NCI-H1092 treated with DMSO at 0.1 percent for 48 hours (cell line): ENCODE measurements at regions not wholly inside any gene's neighbourhood (a gene's known extent, or its start where the extent isn't known, plus 50 kb on each side); places are given as distances from the start of the nearest gene placed in this dataset.
"Not testable (repeated sequence)": the region's sequence is repeated elsewhere in the genome, so short reads cannot be mapped to it uniquely, and the experiment has no call there.

Experiments
- DNase-seq: peaks from one replicate; lab custom pipeline; 2025; lab: John Stamatoyannopoulos, UW

DNA sequence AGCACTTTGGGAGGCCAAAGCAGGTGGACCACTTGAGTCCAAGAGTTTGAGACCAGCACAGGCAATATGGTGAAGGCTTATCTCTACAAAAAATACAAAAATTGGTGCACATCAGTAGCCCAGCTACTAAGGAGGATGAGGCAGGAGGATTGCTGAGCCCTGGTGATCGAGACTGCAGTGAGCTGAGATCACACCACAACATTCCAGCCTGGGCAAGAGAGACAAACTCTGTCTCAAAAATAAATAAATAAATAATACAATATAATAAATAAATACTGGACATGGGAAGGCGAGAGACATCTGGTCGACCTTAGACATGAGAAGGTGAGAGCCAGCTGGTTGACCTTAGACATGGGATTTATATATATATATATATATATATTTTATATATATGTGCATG, 119.8 kb upstream of the SLC38A4 start:
- no peak for DNase-seq

DNA sequence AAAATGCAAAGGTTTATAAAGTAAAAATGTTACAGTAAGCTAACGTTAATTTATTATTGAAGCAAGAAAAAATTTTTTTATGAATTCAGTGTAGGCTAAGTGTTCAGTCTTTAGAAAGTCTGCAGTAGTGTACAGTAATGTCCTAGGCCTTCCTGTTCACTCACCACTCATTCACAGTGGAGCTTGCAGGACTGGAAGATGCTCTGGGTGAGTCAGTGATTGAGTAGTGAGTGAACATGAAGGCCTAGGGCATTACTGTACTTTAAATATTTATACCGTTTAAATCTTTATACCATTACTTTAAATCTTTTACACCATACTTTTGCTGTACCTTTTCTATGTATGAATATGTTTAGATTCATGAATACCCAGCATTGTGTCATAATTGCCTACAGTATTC, 120.3 kb upstream of the SLC38A4 start:
- DNase-seq: no peak

DNA sequence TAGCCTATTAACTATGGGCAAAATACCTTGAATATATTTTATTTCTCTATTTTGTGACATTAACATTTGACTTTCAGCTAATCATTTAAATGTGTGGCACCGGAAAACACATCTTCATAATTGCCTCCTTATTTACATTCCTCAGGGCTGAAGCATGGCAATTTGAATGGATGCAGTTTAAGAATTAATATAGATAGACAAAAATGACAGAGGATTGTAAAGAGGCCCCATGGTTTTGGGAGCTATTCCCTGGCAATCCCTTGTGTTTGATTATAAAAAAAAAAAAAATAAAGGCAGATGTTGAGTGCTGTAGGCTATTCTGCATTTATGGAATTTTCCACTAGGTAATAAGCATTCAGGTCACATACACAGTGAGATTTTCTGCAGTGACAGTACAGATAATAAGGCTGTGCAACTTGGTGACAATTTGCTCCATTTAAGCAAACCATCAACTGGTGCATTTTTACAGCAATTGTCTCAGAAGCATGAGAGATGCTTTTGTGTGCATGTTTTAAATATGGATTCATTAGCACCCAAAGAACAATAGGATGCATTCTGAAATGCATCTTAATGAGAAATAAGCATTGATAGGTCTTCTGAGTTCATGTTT, 123.2 kb upstream of the SLC38A4 start:
- DNase-seq: no peak

DNA sequence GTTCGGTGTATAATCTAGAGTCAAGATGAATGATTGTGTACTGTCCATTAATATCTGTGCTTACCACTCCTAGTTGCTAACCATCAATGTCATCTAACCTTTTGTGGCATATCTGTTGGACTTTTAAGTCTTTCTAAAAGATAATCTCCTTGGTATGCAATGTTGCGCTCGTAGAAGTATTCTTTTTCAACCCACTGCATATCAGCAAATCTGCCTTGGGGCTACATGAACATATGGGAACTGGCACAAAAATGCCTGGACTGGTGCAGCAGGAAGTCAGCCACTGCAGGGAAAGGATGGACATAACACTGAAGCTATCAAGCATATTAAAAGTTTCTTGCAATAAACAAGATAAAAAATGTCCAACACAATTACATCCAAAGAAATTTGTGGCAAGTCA, 124.3 kb upstream of the SLC38A4 start:
- no peak for DNase-seq

DNA sequence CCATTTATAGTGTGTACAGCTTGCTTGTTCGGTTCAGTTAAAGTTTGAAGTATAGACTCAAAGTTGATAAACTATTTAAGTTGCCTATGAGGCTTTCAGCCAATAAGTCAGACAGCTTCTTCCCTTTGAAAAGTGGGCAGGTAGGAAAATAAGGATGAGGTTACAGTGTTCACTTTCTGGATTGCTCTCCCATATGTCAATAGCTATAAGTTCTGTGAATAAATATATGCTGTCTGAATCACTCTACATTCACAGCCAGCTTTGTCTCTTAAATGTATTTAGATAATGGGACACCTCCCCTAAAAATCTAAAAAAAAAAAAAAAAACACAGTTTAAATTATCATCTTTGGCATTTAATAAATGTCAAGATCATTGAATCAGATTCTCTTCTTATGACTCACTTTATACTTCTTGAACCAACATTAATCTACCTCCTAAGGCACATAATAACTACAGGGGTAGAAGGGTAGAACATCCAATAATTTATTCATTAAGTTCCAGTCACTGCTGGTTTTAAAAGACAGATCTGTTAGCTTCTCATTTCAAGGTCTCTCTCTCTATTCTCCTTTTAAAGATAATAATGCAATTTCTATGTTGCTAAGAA, 126.4 kb upstream of the PCED1B start:
- no peak for DNase-seq

DNA sequence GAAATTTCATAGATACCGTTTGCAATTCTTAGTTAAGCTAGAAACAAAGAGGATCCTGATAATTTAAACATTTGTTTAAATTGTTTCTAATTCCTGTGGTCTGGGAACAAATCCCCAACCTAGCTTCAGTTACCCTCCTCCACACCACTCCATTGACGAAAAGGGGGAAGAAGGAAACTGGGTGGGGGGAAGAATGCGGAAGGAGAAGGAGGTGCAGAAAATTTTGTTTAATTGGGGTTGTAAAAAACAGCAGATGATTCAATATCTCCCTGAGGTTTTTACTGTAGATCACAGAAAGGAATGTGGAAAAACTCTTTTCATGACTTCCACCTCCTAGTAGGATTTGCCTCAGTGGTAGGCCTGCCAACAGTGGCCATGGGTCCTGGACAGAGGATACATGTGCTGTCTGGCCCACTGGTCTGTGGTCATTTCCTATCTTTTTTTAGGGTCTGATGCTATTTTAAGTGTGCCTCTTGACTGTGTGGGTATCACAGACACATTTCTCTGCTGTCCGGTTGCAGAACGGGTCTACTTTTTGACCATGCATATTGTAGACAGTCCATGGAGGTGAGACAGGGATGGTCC, 122.9 kb upstream of the PCED1B start:
- no peak for DNase-seq

DNA sequence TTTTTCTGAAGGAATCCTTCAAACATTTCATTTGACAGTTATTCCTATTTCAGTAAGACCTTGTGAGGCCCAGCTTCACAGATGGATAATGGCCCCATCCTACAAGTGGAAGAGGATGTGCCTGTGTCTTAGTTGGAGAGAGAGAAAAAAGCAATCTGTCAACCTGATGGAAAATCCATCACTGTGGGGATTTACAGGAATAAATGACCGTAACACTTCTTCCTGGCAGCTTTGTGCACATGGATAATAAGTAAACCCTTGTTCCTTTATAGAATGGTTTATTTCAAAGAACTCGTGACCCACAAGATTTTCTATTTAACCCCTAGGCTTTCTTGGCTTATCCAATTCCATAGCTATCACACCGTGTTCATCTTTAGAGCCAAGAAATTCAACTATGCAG, 121.4 kb upstream of the PCED1B start:
- no peak for DNase-seq

DNA sequence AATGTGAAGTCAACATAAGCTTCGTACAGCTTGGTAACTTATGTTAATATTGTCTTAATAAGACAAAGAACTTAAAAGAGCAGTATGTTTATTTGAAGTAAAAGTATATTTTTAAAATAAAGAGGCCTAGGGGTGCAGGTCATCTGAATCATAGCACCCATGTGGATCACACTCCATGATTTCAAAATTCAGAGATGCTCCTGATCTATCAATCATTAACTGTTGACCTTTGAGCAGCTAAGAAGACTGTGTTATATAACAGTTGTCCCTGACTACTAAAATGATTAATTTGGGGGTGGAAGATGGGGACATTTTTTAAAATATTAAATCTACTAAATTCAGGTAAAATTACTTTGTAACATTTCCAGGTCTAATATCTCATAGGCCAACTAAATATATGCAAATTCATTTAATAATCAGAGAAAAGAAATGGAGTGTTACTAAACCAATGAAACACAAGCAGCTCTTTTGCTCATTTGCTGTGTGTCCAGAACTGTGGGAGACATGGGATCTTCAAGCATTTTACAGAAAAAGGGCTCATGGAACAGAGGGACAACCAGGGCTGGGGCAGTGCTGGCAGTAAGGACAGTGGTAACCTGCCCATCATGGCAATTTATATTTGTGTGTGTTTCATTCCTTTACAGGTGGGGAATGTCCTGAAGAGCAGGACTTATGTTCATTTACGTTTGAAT, 120.7 kb upstream of the PCED1B start:
- no peak for DNase-seq

DNA sequence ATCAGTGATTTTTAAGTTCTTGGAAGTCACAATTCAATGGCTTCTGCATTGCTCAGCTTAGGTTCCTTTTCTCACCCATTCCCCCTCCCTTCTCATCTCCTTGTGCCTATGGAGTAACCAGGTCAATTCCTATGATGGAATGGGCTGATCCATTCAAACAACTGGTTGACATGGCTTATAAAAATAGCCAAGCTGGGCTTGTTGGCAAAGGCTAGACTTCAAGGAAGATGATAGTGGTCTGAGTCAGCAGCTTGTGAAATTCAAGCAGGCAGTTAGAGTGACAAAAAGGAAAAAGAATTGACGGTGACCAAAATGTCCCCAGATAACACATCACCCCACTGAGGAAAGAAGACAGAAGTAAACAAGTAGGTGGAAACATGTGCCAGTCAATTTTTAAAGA, 119.9 kb upstream of the PCED1B start:
- no peak for DNase-seq

DNA sequence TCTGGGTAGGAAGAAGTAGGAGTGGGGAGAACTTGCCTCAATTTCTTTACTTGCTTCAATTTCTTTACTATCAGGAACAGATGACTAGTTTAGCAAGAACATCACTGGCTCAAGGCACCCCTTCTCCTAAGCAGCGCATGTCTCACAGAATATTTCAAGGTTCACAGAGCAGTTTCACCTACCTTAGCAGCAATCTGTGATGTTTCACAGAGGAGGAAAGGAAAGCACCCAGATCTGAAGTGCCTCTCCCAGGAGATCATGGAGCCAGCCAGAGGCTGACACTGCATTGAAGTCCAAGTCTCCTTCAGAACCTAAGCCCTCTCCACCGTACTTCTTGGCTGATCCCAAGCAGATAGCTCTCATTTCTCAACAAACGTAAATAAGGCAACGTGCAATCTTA, 118.7 kb upstream of the PCED1B start:
- no peak for DNase-seq

DNA sequence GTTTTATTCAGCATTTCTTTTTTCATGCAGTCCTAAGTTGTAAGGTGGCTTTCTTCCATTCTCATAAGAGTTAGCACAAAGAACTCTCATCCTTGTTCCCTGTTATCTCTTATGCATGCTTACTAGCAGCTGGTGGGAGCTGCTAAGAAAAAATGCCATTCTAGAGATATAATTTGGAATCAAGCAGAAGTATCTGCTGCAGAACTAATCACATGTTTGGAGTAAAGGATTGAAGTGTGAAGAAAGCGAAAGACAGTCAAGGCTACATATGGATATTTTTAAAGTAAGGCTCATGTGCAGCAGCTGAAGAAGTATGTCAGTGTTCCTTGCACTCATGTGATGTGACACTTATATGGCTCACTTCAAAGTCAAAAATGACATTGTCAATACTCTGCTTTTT, 116.2 kb upstream of the PCED1B start:
- DNase-seq: no peak

DNA sequence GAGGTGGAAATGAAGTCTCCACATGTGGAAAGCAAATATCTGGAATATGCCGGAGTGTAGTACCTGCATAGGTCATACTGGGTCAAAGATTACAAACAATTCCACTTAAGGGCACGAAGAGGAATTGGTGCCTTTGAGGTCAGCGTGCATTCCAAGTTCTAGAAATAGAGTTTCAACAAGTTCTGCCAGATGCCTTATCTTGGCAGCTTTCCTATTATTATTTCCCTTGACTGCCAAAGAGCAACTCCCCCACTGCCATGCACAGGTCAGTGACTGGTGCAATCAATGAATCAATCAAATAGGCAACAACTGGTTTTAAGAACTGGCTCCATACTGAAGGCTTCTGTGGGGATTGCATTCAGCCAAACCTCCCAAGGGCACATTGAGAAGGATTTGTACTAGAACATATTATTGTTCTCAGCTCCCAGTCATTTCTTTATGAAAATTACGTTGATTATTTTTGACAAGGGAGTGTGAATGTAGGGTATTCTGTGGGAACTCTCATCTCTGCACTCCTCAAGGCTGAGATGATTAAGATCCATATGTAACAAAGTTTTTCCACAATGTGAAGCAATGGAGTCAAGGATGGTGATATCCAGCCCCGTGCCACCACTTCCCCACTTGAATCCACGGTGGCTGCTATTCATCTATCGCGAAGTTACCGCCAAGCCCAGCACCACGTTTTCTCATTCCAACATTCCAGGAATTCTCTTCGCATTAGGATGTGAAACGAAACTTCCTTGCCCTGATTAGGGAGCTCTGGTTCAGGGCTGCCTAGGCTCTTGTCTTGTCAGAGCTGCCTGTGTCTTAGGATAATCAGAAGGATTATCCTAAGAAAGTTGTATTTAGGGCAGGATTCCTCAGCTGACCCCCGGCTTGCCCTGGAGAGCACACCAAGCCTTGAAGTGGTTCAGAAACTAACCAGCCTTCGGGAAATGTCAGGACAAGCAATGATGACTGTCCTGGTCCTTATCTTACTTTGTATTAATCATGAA, 115.1 kb upstream of the PCED1B start:
- DNase-seq: no peak

DNA sequence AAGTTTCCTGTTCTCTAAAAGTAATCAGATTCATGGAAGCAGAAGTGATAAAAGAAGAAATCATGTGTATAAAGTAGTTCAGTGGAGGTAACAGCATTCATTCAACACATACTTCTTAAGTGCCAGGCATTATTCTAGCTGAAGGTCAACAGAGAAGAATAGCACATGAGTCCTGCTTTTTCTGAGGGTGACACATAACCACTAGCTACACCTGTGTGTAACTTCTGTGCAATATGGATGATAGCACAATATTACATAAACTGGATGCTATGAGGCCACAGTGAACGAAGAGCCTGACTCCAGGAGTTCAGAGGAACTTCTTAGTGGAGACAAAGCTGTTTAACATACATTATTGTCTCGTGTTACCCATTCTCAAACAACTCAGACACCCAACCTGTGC, 114.3 kb upstream of the PCED1B start:
- no peak for DNase-seq

DNA sequence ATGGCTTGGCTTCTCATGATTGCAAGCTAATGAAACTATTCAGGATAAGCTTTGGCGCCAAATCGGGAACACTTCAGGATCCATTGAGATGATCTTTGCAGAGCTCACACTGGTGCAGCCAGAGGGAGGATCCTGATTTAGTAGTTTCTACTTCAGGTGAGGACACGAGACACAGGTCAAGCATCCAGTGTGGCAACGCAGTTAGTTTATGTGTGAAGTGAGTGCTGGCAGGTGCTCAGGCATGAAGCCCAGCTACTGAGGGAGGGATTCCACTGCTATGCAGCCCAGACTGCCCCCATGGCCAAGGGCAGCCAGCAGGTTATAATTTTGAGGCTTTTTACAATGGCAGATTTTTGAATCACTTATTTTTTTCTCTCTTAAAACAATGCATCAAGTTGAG, 113.5 kb upstream of the PCED1B start:
- no peak for DNase-seq

DNA sequence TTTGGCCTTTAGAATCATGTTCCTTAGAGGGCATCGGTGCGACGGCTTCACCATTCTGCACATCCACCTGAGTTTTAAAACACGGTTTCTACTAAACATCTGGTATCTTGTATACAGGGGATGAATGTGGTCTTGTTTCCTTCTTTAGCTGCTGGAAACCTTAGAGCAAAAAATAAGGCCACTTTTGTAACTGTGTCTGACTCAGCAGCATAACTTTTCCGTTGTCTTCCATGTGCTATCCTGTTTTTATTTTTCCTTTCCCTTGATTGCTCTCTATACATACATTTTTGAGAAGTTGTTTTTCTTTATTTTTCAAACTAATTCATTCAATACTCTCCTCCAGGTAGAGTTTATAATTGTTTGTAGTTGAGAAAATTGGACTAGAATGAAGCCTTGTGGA, 108.8 kb upstream of the PCED1B start:
- no peak for DNase-seq

DNA sequence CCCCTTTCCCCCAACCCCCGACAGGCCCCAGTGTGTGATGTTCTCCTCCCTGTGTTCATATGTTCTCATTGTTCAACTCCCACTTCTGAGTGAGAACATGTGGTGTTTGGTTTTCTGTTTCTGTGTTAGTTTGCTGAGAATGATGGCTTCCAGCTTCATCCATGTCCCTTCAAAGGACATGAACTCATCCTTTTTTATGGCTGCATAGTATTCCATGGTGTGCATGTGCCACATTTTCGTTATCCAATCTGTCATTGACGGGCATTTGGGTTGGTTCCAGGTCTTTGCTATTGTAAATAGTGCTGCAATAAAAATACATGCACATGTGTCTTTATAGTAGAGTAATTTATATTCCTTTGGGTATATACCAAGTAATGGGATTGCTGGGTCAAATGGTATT, 105.5 kb upstream of the PCED1B start:
- not testable (repeated sequence) for DNase-seq

DNA sequence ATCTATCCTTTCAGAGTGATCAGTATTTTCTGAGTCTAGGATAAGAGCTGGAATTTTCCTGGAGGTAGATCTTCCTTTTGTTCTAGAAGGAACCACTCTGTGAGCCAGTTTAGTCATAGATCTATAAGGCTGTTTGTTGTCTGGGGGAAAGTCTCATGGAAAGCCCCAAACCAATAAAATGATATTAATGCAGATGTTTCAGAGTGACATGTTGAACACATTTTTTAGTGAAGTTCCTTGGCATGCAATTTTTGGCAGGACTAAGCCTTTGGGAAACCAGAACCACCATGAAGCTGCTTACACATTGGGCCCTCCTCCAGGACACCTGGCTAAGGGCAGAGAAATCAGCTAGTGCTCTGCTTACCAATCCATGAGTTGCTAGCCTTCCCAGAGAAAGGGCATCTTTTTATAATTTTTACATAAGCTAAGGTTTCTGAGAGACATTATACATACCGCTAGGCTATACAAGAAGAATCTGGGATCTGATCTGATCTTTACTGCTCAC, 101.5 kb upstream of the PCED1B start:
- no peak for DNase-seq

DNA sequence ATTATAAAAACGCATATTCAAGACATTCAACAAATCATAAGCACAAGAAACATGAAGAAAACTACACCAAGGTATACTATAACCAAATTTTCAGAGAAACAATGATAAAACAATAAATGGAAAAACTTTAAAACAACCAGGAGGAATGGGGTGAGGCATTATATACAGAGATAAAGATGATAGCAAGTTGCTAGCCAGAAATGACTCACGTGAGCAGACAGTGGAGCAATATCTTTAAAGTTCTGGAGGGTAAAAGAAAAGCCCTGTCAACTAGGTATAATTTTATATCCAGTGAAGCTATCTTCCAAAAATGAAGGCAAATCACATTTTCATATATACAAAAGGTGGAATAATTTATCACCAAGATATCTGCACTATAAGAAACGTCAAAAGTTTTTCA, 97.8 kb upstream of the PCED1B start:
- no peak for DNase-seq

DNA sequence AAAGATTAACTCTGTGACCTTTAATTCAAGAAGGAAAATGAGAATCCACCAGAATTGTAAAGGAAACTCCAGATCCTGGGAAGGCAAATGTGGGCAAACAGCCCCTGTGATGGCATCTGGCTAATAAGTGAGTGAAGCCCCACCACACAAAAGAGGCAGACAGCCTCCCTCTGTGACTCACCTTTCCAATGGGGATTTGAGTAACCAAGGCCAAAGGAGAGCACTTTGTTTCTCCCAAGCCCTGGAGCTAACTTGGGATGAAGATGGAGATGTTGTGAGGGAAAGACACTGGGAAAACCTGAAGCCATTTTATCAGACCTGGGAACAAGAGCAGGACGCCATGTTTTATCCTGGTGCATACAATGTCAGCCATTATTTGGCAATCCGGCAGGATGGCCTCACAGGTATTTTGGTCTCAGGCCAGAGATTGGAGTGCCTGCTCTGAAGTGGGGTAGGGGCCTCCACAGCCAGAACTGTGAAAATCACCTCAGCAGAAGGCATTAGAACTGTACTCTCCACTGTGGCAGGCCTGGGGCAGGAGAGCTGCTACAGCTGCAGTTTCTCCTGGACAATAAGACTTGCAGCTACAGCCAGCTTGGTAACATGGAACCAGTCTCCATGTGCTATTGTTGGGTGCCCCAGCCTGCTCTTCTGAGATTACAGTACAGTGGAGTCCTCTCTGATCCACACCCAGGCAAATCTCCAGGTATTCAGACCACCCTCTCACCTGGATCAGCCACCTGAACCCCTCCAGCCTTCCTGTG, 96.6 kb upstream of the PCED1B start:
- DNase-seq: no peak

DNA sequence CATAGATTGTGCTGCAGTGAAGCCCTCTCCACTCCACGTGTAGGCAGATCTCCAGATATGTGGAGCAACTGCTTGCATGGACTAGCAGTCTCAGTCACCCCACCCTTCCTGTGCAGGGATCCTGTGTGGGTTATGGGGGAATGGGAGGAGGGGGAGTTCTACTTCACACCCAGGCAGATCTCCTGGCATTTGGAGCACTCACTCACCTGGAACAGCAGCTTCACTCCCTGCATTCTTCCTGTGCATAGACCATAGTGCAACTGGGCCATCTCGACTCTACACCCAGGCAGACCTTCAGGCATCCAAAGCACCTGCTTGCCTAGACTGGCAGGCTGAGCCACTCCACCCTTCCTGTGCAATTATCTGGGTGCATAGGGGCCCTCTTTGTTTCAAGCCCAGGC, 96.0 kb upstream of the PCED1B start:
- DNase-seq: no peak
